ENCODE measurements at regions not wholly inside any gene's neighbourhood (a gene's known extent, or its start where the extent isn't known, plus 50 kb on each side); places are given as distances from the start of the nearest gene placed in this dataset.

GRCh38 chr15:96417760-96418130, 87.2 kb downstream of the NR2F2 start:
- H3K27me3 ChIP-seq (ENCODE audit: control insufficient read depth in 1 of 2, insufficient read depth in 2 of 2, low read length in 2 of 2) = peaks cover 2 to 58% of the 10 kb centered on the region in 2 experiments; a peak in 4 of 5 replicates
- DNase-seq (ENCODE audit: low spot score) (no peak), ATAC-seq (no peak), FAIRE-seq (no peak)
- H2AFZ ChIP-seq (ENCODE audit: low read length) = no peak overlapping the region
- H3K4me2 ChIP-seq (ENCODE audit: low read depth, low read length) = no peak overlapping the region
- ChIA-PET POLR2A (no interaction called here), CTCF (ENCODE audit: low intra/inter-chr PET ratio, low total read pairs) (no interaction called here)
- no peak overlapping the region for H3K9ac ChIP-seq (ENCODE audit: insufficient read depth, low read depth, low read length)
- in situ Hi-C loops (cut with HindIII; ENCODE audit: extremely low pct_ligation_motif_present, low pct_unique_long_range_greater_than_20kb) (no loop called here), intact Hi-C loops (cut with micrococcal nuclease; ENCODE audit: unreplicated experiment) (no loop called here)
- TF ChIP-seq ZNF431 (CRISPR knock-in tag; IDR thresholded peaks at IDR 0.05; ENCODE audit: borderline replicate concordance, low read depth) (no peak), TBL1XR1 (IDR thresholded peaks at IDR 0.05; ENCODE audit: borderline replicate concordance, low read length, partially characterized antibody) (no peak), RXRA (CRISPR knock-in tag; IDR thresholded peaks at IDR 0.05) (no peak), CHD4 (IDR thresholded peaks at IDR 0.05; ENCODE audit: borderline replicate concordance, low read length) (no peak), ZNF484 (CRISPR knock-in tag; IDR thresholded peaks at IDR 0.05; ENCODE audit: borderline replicate concordance, low read depth) (no peak), ZSCAN30 (CRISPR knock-in tag; IDR thresholded peaks at IDR 0.05) (no peak), RFX5 (IDR thresholded peaks at IDR 0.05; ENCODE audit: low read depth, low read length) (no peak), TRIM24 (CRISPR knock-in tag; IDR thresholded peaks at IDR 0.05) (no peak), EHMT2 (IDR thresholded peaks at IDR 0.05; ENCODE audit: borderline replicate concordance, low read depth, low read length) (no peak)
- H4K20me1 ChIP-seq (ENCODE audit: insufficient read depth, low read length) = no peaks in the 10 kb centered on the region
- no peaks in the 10 kb centered on the region for H3K4me1 ChIP-seq (ENCODE audit: insufficient read depth, low read length)
- no peak overlapping the region for H3K4me3 ChIP-seq (replicated peaks in 1 of 3; ENCODE audit: insufficient read depth in 1 of 3, low read depth in 2 of 3, low read length in 3 of 3)
- BruUV-seq (replicated peaks) = no TSS peak
- no peaks in the 10 kb centered on the region for H3K9me3 ChIP-seq (ENCODE audit: low read length)
- H3K27ac ChIP-seq (ENCODE audit: extremely low read length, insufficient read depth, low read length) = no peak overlapping the region
- H3K79me2 ChIP-seq (ENCODE audit: insufficient read depth, low read length) = no peaks in the 10 kb centered on the region
- no peaks in the 10 kb centered on the region for H3K36me3 ChIP-seq (replicated peaks in 1 of 2; ENCODE audit: control insufficient read depth in 1 of 2, insufficient read depth in 2 of 2, low read length in 2 of 2)
- WGBS (ENCODE audit: low lambda C conversion rate) = 26% methylated on average over 14 of the region's 14 CpGs

DNA sequence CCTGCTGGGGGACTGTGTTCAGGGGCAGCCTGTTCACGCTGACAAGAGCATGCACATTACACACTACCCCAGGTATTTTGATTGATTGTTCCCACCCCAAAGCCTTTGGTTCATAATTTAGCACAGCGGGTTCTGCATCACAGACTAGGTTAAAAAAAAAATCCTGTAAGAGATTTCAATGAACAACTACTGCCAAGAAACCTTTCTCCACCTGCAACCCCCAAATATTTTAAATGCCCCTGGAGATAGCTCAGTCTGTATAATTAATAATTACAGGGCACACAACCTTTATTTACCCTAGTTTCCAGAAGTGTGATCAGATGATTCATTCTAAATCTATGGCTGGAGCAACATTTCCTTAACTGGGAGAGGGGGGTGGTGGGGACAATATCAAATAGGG, 87.6 kb downstream of the NR2F2 start:
- Histone ChIP-seq H3K4me3 (replicated peaks in 1 of 3; ENCODE audit: insufficient read depth in 1 of 3, low read depth in 2 of 3, low read length in 3 of 3) (no peak overlapping the region), H3K27ac (ENCODE audit: extremely low read length, insufficient read depth, low read length) (no peak overlapping the region), H3K4me2 (ENCODE audit: low read depth, low read length) (no peak overlapping the region), H2AFZ (ENCODE audit: low read length) (no peak overlapping the region), H3K9ac (ENCODE audit: insufficient read depth, low read depth, low read length) (no peak overlapping the region), H4K20me1 (ENCODE audit: insufficient read depth, low read length) (no peaks in the 10 kb centered on the region), H3K4me1 (ENCODE audit: insufficient read depth, low read length) (no peaks in the 10 kb centered on the region), H3K79me2 (ENCODE audit: insufficient read depth, low read length) (no peaks in the 10 kb centered on the region), H3K9me3 (ENCODE audit: low read length) (no peaks in the 10 kb centered on the region), H3K27me3 (ENCODE audit: control insufficient read depth in 1 of 2, insufficient read depth in 2 of 2, low read length in 2 of 2) (peaks cover 2 to 58% of the 10 kb centered on the region in 2 experiments; a peak in 4 of 5 replicates), H3K36me3 (replicated peaks in 1 of 2; ENCODE audit: control insufficient read depth in 1 of 2, insufficient read depth in 2 of 2, low read length in 2 of 2) (no peaks in the 10 kb centered on the region)
- ChIA-PET CTCF (ENCODE audit: low intra/inter-chr PET ratio, low total read pairs) (no interaction called here), POLR2A (no interaction called here)
- BruUV-seq (replicated peaks) = no TSS peak
- WGBS (ENCODE audit: low lambda C conversion rate) = 19% methylated on average over 2 of the region's 2 CpGs
- in situ Hi-C loops (cut with HindIII; ENCODE audit: extremely low pct_ligation_motif_present, low pct_unique_long_range_greater_than_20kb) (no loop called here), intact Hi-C loops (cut with micrococcal nuclease; ENCODE audit: unreplicated experiment) (no loop called here)
- ATAC-seq (no peak), FAIRE-seq (no peak), DNase-seq (ENCODE audit: low spot score) (no peak)
- TF ChIP-seq KAT2B (IDR thresholded peaks at IDR 0.05; ENCODE audit: borderline replicate concordance, low read depth, low read length) = no peak
- TF ChIP-seq RXRB (CRISPR knock-in tag; IDR thresholded peaks at IDR 0.05; ENCODE audit: borderline replicate concordance) = no peak
- TF ChIP-seq ATRX (CRISPR knock-in tag; IDR thresholded peaks at IDR 0.05; ENCODE audit: borderline replicate concordance) = no peak
- no peak for TF ChIP-seq PLSCR1 (CRISPR knock-in tag; IDR thresholded peaks at IDR 0.05; ENCODE audit: borderline replicate concordance)
- no peak for TF ChIP-seq MXI1 (IDR thresholded peaks at IDR 0.05; ENCODE audit: borderline replicate concordance, low read depth, low read length)
- TF ChIP-seq, protein P1, sequence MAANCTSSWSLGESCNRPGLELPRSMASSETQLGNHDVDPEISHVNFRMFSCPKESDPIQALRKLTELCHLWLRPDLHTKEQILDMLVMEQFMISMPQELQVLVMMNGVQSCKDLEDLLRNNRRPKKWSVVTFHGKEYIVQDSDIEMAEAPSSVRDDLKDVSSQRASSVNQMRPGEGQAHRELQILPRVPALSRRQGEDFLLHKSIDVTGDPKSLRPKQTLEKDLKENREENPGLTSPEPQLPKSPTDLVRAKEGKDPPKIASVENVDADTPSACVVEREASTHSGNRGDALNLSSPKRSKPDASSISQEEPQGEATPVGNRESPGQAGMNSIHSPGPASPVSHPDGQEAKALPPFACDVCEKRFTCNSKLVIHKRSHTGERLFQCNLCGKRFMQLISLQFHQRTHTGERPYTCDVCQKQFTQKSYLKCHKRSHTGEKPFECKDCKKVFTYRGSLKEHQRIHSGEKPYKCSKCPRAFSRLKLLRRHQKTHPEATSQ (CRISPR knock-in tag; IDR thresholded peaks at IDR 0.05; ENCODE audit: borderline replicate concordance) = no peak

Measured in HepG2 (cell line).